OCI-LY7 (cell line): ENCODE measurements at regions not wholly inside any gene's neighbourhood (a gene's known extent, or its start where the extent isn't known, plus 50 kb on each side); places are given as distances from the start of the nearest gene placed in this dataset.
A peak's percentile ranks its signal among the peaks of the same experiment; 100 is the strongest.

Experiments used
- BruUV-seq: library from RNA; stranded (reverse); fragments of 400-500 nt; replicated peaks from 2 replicates; lab custom pipeline; 2021; lab: Mats Ljungman, UMichigan
- CTCF ChIA-PET: fragments of 300-600 bp; sonication (Branson Sonifier 250); formaldehyde crosslinking; loops from one replicate; lab custom pipeline; 2022; ENCODE audit warnings: antibody characterized with exemption; ENCODE audit not compliant: unreplicated experiment; lab: Charles Lee
- POLR2A ChIA-PET: fragments of 300-600 bp; sonication (Branson Sonifier 250); formaldehyde crosslinking; loops from one replicate; lab custom pipeline; 2022; ENCODE audit warnings: antibody characterized with exemption; lab: Charles Lee
- DNase-seq: peaks from one replicate; pipeline ENCODE4 v3.0.0-alpha.2; 2015; ENCODE audit warnings: low spot score
- H2AFZ ChIP-seq: fragments of 200-600 bp; sonication (generic), shearing (Covaris generic); 2 replicates; pipeline ENCODE4 v1.6.1; 2014; ENCODE audit warnings: mild to moderate bottlenecking, antibody characterized with exemption, low read length, moderate library complexity
- H3K27ac ChIP-seq: fragments of 200-600 bp; sonication (generic); 2 replicates; pipeline ENCODE4 v1.5.1; 2014; ENCODE audit warnings: mixed run types, low read depth, mild to moderate bottlenecking, moderate library complexity, low read length, inconsistent platforms; ENCODE audit not compliant: poor library complexity, severe bottlenecking
- H3K36me3 ChIP-seq: fragments of 200-600 bp; sonication (generic); 2 replicates; pipeline ENCODE4 v1.6.1; 2014; ENCODE audit warnings: mild to moderate bottlenecking, antibody characterized with exemption, low read length, moderate library complexity, mixed read lengths; ENCODE audit not compliant: insufficient read depth
- H3K4me1 ChIP-seq: fragments of 200-600 bp; sonication (generic); 2 replicates; pipeline ENCODE4 v1.5.1; 2014; ENCODE audit warnings: mild to moderate bottlenecking, low read length; ENCODE audit not compliant: insufficient read depth, poor library complexity, severe bottlenecking
- H3K4me2 ChIP-seq: fragments of 200-600 bp; sonication (generic); 2 replicates; pipeline ENCODE4 v1.6.1; 2014; ENCODE audit warnings: mild to moderate bottlenecking, low read length
- H3K4me3 ChIP-seq: fragments of 200-600 bp; sonication (generic); 2 replicates; pipeline ENCODE4 v1.5.1; 2014; ENCODE audit warnings: mild to moderate bottlenecking, low read depth, low read length; ENCODE audit not compliant: poor library complexity, severe bottlenecking
- H3K79me2 ChIP-seq: fragments of 200-600 bp; sonication (generic); 2 replicates; pipeline ENCODE4 v1.6.1; 2016; ENCODE audit warnings: low read depth, mild to moderate bottlenecking, low read length, moderate library complexity, mixed read lengths; ENCODE audit not compliant: insufficient read depth
- H3K9me2 ChIP-seq: fragments of 200-600 bp; sonication (generic); 2 replicates; pipeline ENCODE4 v1.6.1; 2016; ENCODE audit warnings: mild to moderate bottlenecking, low read length, mixed read lengths; ENCODE audit not compliant: insufficient read depth
- H3K9me3 ChIP-seq: fragments of 200-600 bp; sonication (generic); 2 replicates; pipeline ENCODE4 v1.6.1; 2014; ENCODE audit warnings: mild to moderate bottlenecking, mixed run types, low read length, mixed read lengths
- H4K20me1 ChIP-seq: fragments of 200-600 bp; sonication (generic); 2 replicates; pipeline ENCODE4 v1.6.1; 2014; ENCODE audit warnings: mild to moderate bottlenecking, antibody characterized with exemption, low read length, moderate library complexity, mixed read lengths; ENCODE audit not compliant: insufficient read depth
- EZH2phosphoT487 ChIP-seq: fragments of 200-600 bp; sonication (generic); IDR thresholded peaks from 2 replicates; pipeline ENCODE4 v1.6.1; 2018; ENCODE audit warnings: low read depth, borderline replicate concordance, mild to moderate bottlenecking, mixed run types, antibody characterized with exemption, low read length, moderate library complexity, mixed read lengths
- intact Hi-C: fragments of 100-400 bp; cut with micrococcal nuclease; formaldehyde crosslinking; loops from one replicate; pipeline ENCODE4 v1.10.0; 2022; ENCODE audit not compliant: unreplicated experiment
- TF ChIP-seq, protein P1 (sequence below): fragments of 200-600 bp; sonication (generic); conservative IDR thresholded peaks from 2 replicates; pipeline ENCODE4 v1.5.1; 2014; ENCODE audit warnings: mild to moderate bottlenecking, antibody characterized with exemption, low read length, moderate library complexity, mixed read lengths

DNA sequence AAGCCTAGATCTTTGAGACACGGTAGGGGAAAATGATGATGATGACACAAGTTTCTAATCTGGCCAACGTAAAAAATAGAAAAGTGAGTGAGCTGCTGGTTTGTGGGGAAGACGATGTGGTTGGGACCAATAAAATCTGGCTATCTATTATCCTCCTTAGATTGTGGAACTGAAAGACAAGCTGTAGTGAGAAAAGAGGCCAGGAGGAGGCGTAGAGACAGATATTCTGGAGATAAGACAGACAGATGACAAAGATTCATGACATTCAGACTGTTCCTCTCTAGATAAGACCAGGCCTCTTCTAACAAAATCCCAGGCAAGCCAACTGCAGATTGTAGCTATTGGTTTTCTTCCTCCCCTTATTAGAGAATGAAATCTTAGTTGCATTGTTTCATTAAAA, 376.3 kb upstream of the UBE2E3 start:
- Histone ChIP-seq H3K4me2 (no peak overlapping the region), H3K4me3 (no peak overlapping the region), H2AFZ (no peak overlapping the region), H3K9me2 (no peaks in the 10 kb centered on the region), H3K79me2 (no peaks in the 10 kb centered on the region), H3K36me3 (no peaks in the 10 kb centered on the region), H4K20me1 (no peaks in the 10 kb centered on the region), H3K27ac (no peak overlapping the region), H3K9me3 (no peaks in the 10 kb centered on the region), H3K4me1 (no peaks in the 10 kb centered on the region)
- intact Hi-C loops: loop anchor here (5.0 kb wide), 1 partner anchor 453 kb away; no protein-coding TSS in a partner anchor
- ChIA-PET CTCF (no interaction called here), POLR2A (interaction anchor here (0.6 kb wide), 1 partner anchor 131 kb away, joined by 3 read pairs; no protein-coding TSS in a partner anchor)
- TF ChIP-seq, protein P1, sequence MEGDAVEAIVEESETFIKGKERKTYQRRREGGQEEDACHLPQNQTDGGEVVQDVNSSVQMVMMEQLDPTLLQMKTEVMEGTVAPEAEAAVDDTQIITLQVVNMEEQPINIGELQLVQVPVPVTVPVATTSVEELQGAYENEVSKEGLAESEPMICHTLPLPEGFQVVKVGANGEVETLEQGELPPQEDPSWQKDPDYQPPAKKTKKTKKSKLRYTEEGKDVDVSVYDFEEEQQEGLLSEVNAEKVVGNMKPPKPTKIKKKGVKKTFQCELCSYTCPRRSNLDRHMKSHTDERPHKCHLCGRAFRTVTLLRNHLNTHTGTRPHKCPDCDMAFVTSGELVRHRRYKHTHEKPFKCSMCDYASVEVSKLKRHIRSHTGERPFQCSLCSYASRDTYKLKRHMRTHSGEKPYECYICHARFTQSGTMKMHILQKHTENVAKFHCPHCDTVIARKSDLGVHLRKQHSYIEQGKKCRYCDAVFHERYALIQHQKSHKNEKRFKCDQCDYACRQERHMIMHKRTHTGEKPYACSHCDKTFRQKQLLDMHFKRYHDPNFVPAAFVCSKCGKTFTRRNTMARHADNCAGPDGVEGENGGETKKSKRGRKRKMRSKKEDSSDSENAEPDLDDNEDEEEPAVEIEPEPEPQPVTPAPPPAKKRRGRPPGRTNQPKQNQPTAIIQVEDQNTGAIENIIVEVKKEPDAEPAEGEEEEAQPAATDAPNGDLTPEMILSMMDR: peak; percentile 65
- TF ChIP-seq EZH2phosphoT487: no peak
- peak; percentile 1 for DNase-seq
- BruUV-seq: no TSS peak

DNA sequence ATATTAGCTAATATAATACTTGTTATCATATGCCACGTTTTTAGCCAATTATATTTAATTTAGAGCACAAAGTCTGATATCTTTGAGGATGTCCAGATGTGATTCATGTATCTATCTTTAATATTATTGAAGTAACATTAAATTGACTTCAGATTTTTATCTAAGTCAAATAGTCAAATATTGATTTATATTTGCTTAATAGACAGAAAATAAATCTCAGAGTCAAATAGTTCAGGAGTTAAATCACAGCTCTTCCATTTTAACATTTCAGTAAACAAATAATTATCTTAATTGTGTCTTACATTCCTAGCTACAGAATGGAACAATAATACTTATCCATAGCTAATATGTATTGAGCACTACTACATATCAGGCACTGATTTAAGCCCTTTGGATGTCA, 379.4 kb upstream of the UBE2E3 start:
- intact Hi-C loops: loop anchor here (5.0 kb wide), 1 partner anchor 456 kb away; no protein-coding TSS in a partner anchor

DNA sequence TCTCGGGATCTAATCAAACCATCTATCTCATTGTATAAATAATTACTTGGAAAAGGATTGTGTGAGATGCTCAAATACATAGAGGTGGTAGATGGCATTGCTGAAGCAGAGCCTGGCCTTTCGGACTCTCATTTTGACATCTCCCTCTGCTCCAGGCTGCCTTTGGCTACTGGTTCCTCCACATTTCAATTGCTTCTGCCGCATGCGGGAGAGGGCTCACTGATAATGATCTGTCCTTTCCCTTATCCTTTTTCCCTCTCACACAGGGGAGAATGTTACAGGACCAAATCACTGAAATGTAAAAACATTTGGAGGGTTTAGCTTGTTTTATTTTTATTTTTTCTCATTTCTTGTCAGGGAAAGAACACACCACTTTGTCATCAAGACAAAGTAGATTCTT, 380.6 kb upstream of the UBE2E3 start:
- Histone ChIP-seq H3K4me1 (no peaks in the 10 kb centered on the region), H3K27ac (no peak overlapping the region), H3K4me3 (no peak overlapping the region), H3K4me2 (no peak overlapping the region), H3K9me2 (no peaks in the 10 kb centered on the region), H3K9me3 (no peaks in the 10 kb centered on the region), H3K79me2 (no peaks in the 10 kb centered on the region), H4K20me1 (no peaks in the 10 kb centered on the region), H2AFZ (no peak overlapping the region), H3K36me3 (no peaks in the 10 kb centered on the region)
- ChIA-PET POLR2A (no interaction called here), CTCF (no interaction called here)
- TF ChIP-seq, protein P1: no peak
- TF ChIP-seq EZH2phosphoT487: no peak
- no peak for DNase-seq
- intact Hi-C loops: loop anchor here (5.0 kb wide), 1 partner anchor 457 kb away; no protein-coding TSS in a partner anchor
- no TSS peak for BruUV-seq

More for the DNA sequence above, 379.4 kb upstream of the UBE2E3 start:
- Histone ChIP-seq H3K79me2 (no peaks in the 10 kb centered on the region), H3K9me3 (no peaks in the 10 kb centered on the region), H4K20me1 (no peaks in the 10 kb centered on the region), H3K27ac (no peak overlapping the region), H3K4me1 (no peaks in the 10 kb centered on the region), H3K9me2 (no peaks in the 10 kb centered on the region), H3K4me3 (no peak overlapping the region), H3K4me2 (no peak overlapping the region), H3K36me3 (no peaks in the 10 kb centered on the region), H2AFZ (no peak overlapping the region)
- ChIA-PET POLR2A (interaction anchor here (0.7 to 1.0 kb wide), 2 partner anchors 10 to 958 kb away, joined by 3 read pairs; no protein-coding TSS in a partner anchor), CTCF (no interaction called here)
- no TSS peak for BruUV-seq
- TF ChIP-seq, protein P1: no peak
- no peak for TF ChIP-seq EZH2phosphoT487
- no peak for DNase-seq
